K562 (cell line): ENCODE measurements at regions not wholly inside any gene's neighbourhood (a gene's known extent, or its start where the extent isn't known, plus 50 kb on each side); places are given as distances from the start of the nearest gene placed in this dataset.

ENCODE experiments used
- ARNT ChIP-seq, 2 experiments: fragments of 450-650 bp; IDR thresholded peaks; 2 replicates each; pipeline ENCODE4 v1.6.1; 2016; ENCODE audit warnings: mild to moderate bottlenecking in 1 of 2
- CHAMP1 ChIP-seq: fragments of 450-650 bp; IDR thresholded peaks from 2 replicates; pipeline ENCODE4 v1.6.1; 2016; ENCODE audit warnings: mild to moderate bottlenecking
- MEF2A ChIP-seq: IDR thresholded peaks from 2 replicates; pipeline ENCODE4 v1.6.1; 2011; ENCODE audit warnings: low read depth, mild to moderate bottlenecking, low read length, moderate library complexity; ENCODE audit not compliant: control insufficient read depth
- NBN ChIP-seq: fragments of 450-650 bp; IDR thresholded peaks from 2 replicates; pipeline ENCODE4 v1.6.1; 2016; ENCODE audit warnings: low read depth, mild to moderate bottlenecking
- NKRF ChIP-seq: fragments of 450-650 bp; IDR thresholded peaks from 2 replicates; pipeline ENCODE4 v1.6.1; 2016; ENCODE audit warnings: borderline replicate concordance
- RBM22 ChIP-seq: fragments of 200-400 bp; formaldehyde crosslinking; IDR thresholded peaks from 2 replicates; pipeline ENCODE4 v1.6.1; 2018; ENCODE audit warnings: low read length, low read depth; ENCODE audit not compliant: poor library complexity, severe bottlenecking
- SP2 ChIP-seq: IDR thresholded peaks from 2 replicates; pipeline ENCODE4 v1.6.1; 2011; ENCODE audit warnings: mild to moderate bottlenecking, low read depth, low read length, moderate library complexity; ENCODE audit not compliant: poor library complexity, severe bottlenecking; ENCODE audit errors: extremely low read depth
- TAF15 ChIP-seq: fragments of 200-400 bp; formaldehyde crosslinking; IDR thresholded peaks from 2 replicates; pipeline ENCODE4 v1.6.1; 2017; ENCODE audit warnings: mild to moderate bottlenecking, low read depth, low read length, moderate library complexity
- ZKSCAN1 ChIP-seq: fragments of 150-350 bp; IDR thresholded peaks from 2 replicates; pipeline ENCODE4 v1.6.1; 2016; ENCODE audit warnings: low read depth, low read length
- ZNF197 ChIP-seq: fragments of 200-800 bp; sonication (Bioruptor generic); IDR thresholded peaks from 2 replicates; pipeline ENCODE4 v1.6.1; 2016; ENCODE audit warnings: low read depth, missing genetic modification characterization, missing compliant biosample characterization
- ZNF639 ChIP-seq, 2 experiments: fragments of 200-800 bp in 1 of 2; sonication (Bioruptor generic) in 1 of 2; sonication (generic) in 1 of 2; formaldehyde crosslinking in 1 of 2; IDR thresholded peaks in 1 of 2; conservative IDR thresholded peaks in 1 of 2; 2 replicates each; pipeline versions ENCODE4 v1.5.0 to v1.6.1; 2016 to 2020; ENCODE audit warnings: missing compliant biosample characterization in 1 of 2, missing genetic modification characterization in 1 of 2, missing genetic modification reagents in 1 of 2
- TF ChIP-seq, protein P1 (sequence below), 2 experiments: fragments of 450-650 bp; IDR thresholded peaks; 2 replicates each; pipeline ENCODE4 v1.6.1; 2016

GRCh38 chr10:33025039-33025438, 67.0 kb upstream of the ITGB1 start (continued):
- no peak for TF ChIP-seq CHAMP1
- no peak for TF ChIP-seq TAF15
- no peak for TF ChIP-seq MEF2A
- TF ChIP-seq ARNT (IDR thresholded peaks at IDR 0.05): no peak
- TF ChIP-seq ZNF197: no peak
- TF ChIP-seq NBN: no peak
- no peak for TF ChIP-seq RBM22
- TF ChIP-seq ZKSCAN1: no peak
- TF ChIP-seq ZNF639 (CRISPR knock-in tag; conservative IDR thresholded peaks at IDR 0.05 in 1 of 2, IDR thresholded peaks at IDR 0.05 in 1 of 2): no peak
- TF ChIP-seq, protein P1, sequence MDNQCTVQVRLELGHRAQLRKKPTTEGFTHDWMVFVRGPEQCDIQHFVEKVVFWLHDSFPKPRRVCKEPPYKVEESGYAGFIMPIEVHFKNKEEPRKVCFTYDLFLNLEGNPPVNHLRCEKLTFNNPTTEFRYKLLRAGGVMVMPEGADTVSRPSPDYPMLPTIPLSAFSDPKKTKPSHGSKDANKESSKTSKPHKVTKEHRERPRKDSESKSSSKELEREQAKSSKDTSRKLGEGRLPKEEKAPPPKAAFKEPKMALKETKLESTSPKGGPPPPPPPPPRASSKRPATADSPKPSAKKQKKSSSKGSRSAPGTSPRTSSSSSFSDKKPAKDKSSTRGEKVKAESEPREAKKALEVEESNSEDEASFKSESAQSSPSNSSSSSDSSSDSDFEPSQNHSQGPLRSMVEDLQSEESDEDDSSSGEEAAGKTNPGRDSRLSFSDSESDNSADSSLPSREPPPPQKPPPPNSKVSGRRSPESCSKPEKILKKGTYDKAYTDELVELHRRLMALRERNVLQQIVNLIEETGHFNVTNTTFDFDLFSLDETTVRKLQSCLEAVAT (IDR thresholded peaks at IDR 0.05): no peak
- no peak for TF ChIP-seq SP2
- TF ChIP-seq NKRF: no peak
